ENCODE measurements at regions not wholly inside any gene's neighbourhood (a gene's known extent, or its start where the extent isn't known, plus 50 kb on each side); places are given as distances from the start of the nearest gene placed in this dataset.

GRCh38 chr7:18196638-18197037 is 169.0 kb upstream of the PRPS1L1 start:
- RAD21 ChIA-PET (ENCODE audit: unreplicated experiment) = no interaction called here
- 63% methylated on average over 3 of the region's 3 CpGs for WGBS (ENCODE audit: insufficient coverage, insufficient replicate concordance, low lambda C conversion rate, missing lambda C conversion rate)
- no TSS peak for BruUV-seq (replicated peaks)

GRCh38 chr7:18198868-18199267 is 171.2 kb upstream of the PRPS1L1 start:
- Histone ChIP-seq H3K4me3 (no peak overlapping the region), H3K4me1 (ENCODE audit: control insufficient read depth, insufficient read depth, low read length) (no peaks in the 10 kb centered on the region), H3K9me3 (replicated peaks; ENCODE audit: control insufficient read depth, insufficient read depth, low read length) (no peaks in the 10 kb centered on the region), H3K79me2 (ENCODE audit: control insufficient read depth, insufficient read depth, low read length) (no peaks in the 10 kb centered on the region), H3K27me3 (replicated peaks in 1 of 2; ENCODE audit: control insufficient read depth in 2 of 2, insufficient read depth in 2 of 2, low read length in 1 of 2) (no peaks in the 10 kb centered on the region; a peak in 1 of 4 replicates), H3K27ac (ENCODE audit: control insufficient read depth, insufficient read depth) (no peak overlapping the region), H4K20me1 (ENCODE audit: control insufficient read depth, insufficient read depth) (no peaks in the 10 kb centered on the region), H2AFZ (ENCODE audit: control insufficient read depth, low read depth, low read length) (no peak overlapping the region), H3K4me2 (ENCODE audit: control insufficient read depth, insufficient read depth) (no peak overlapping the region), H3K36me3 (ENCODE audit: control insufficient read depth in 2 of 2, insufficient read depth in 2 of 2, low read length in 1 of 2) (no peaks in the 10 kb centered on the region), H3K9ac (ENCODE audit: control insufficient read depth, insufficient read depth, low read length) (no peak overlapping the region)
- SMC1A ChIA-PET (ENCODE audit: uncharacterized antibody, unreplicated experiment) = no interaction called here
- POLR2A ChIA-PET = no interaction called here
- DNase-seq (ENCODE audit: low read depth, low spot score) (no peak), ATAC-seq (no peak), FAIRE-seq (no peak)
- in situ Hi-C loops (cut with MboI) (no loop called here), intact Hi-C loops (cut with micrococcal nuclease; ENCODE audit: unreplicated experiment) (no loop called here)
- WGBS (ENCODE audit: insufficient coverage, insufficient replicate concordance, low lambda C conversion rate, missing lambda C conversion rate) = 44% methylated on average over 1 of the region's 1 CpG
- CTCF ChIA-PET = interaction anchor here (0.8 kb wide), 1 partner anchor 113 kb away, joined by 3 read pairs; no protein-coding TSS in a partner anchor
- BruUV-seq (replicated peaks) = no TSS peak
- RAD21 ChIA-PET (ENCODE audit: unreplicated experiment) = no interaction called here
- TF ChIP-seq TAF1 (IDR thresholded peaks at IDR 0.05; ENCODE audit: borderline replicate concordance, low read depth, low read length) (no peak), ZBED1 (IDR thresholded peaks at IDR 0.05; ENCODE audit: borderline replicate concordance) (no peak), RAD21 (IDR thresholded peaks at IDR 0.05; ENCODE audit: insufficient read depth, low read depth, low read length) (no peak), ZNF592 (IDR thresholded peaks at IDR 0.05) (no peak), SMAD5 (IDR thresholded peaks at IDR 0.05; ENCODE audit: low read depth) (no peak), WRNIP1 (IDR thresholded peaks at IDR 0.05; ENCODE audit: borderline replicate concordance, low read depth, low read length) (no peak)

More at GRCh38 chr7:18196638-18197037, 169.0 kb upstream of the PRPS1L1 start:
- in situ Hi-C loops (cut with MboI) (no loop called here), intact Hi-C loops (cut with micrococcal nuclease; ENCODE audit: unreplicated experiment) (no loop called here)
- no peaks in the 10 kb centered on the region for H4K20me1 ChIP-seq (ENCODE audit: control insufficient read depth, insufficient read depth)
- H3K9ac ChIP-seq (ENCODE audit: control insufficient read depth, insufficient read depth, low read length) = no peak overlapping the region
- no peak overlapping the region for H3K4me2 ChIP-seq (ENCODE audit: control insufficient read depth, insufficient read depth)
- ATAC-seq (no peak), FAIRE-seq (no peak), DNase-seq (ENCODE audit: low read depth, low spot score) (no peak)
- CTCF ChIA-PET = interaction anchor here (1.8 kb wide), 1 partner anchor 18 kb away, joined by 4 read pairs; no protein-coding TSS in a partner anchor
- SMC1A ChIA-PET (ENCODE audit: uncharacterized antibody, unreplicated experiment) = no interaction called here
- H3K27me3 ChIP-seq (replicated peaks in 1 of 2; ENCODE audit: control insufficient read depth in 2 of 2, insufficient read depth in 2 of 2, low read length in 1 of 2) = no peaks in the 10 kb centered on the region; a peak in 1 of 4 replicates
- no peak overlapping the region for H2AFZ ChIP-seq (ENCODE audit: control insufficient read depth, low read depth, low read length)
- no peaks in the 10 kb centered on the region for H3K79me2 ChIP-seq (ENCODE audit: control insufficient read depth, insufficient read depth, low read length)
- H3K27ac ChIP-seq (ENCODE audit: control insufficient read depth, insufficient read depth) = no peak overlapping the region
- POLR2A ChIA-PET = no interaction called here
- no peaks in the 10 kb centered on the region for H3K36me3 ChIP-seq (ENCODE audit: control insufficient read depth in 2 of 2, insufficient read depth in 2 of 2, low read length in 1 of 2)
- no peak for TF ChIP-seq USF2 (IDR thresholded peaks at IDR 0.05; ENCODE audit: borderline replicate concordance, low read depth, low read length)
- TF ChIP-seq CHD1 (IDR thresholded peaks at IDR 0.05; ENCODE audit: low read depth, low read length) = no peak
- no peak for TF ChIP-seq CHD2 (IDR thresholded peaks at IDR 0.05; ENCODE audit: borderline replicate concordance, low read depth, low read length)
- no peak for TF ChIP-seq SUZ12 (IDR thresholded peaks at IDR 0.05; ENCODE audit: unreplicated experiment)
- TF ChIP-seq CREM (IDR thresholded peaks at IDR 0.05; ENCODE audit: low read depth) = no peak
- TF ChIP-seq MEF2B (IDR thresholded peaks at IDR 0.05; ENCODE audit: partially characterized antibody, poor library complexity, severe bottlenecking) = no peak
- no peak for TF ChIP-seq FOXK2 (IDR thresholded peaks at IDR 0.05)
- no peaks in the 10 kb centered on the region for H3K9me3 ChIP-seq (replicated peaks; ENCODE audit: control insufficient read depth, insufficient read depth, low read length)
- no peaks in the 10 kb centered on the region for H3K4me1 ChIP-seq (ENCODE audit: control insufficient read depth, insufficient read depth, low read length)
- H3K4me3 ChIP-seq = no peak overlapping the region
